GM21515 (cell line): ENCODE measurements at regions not wholly inside any gene's neighbourhood (a gene's known extent, or its start where the extent isn't known, plus 50 kb on each side); places are given as distances from the start of the nearest gene placed in this dataset.
"Not testable (repeated sequence)": the region's sequence is repeated elsewhere in the genome, so short reads cannot be mapped to it uniquely, and the experiment has no call there.

Experiments
- ATAC-seq: cut with Tn5 transposase; IDR thresholded peaks from one replicate; pipeline ENCODE4 v1.9.1; 2021; ENCODE audit not compliant: unreplicated experiment

GRCh38 chr11:112310848-112311247 is 50.2 kb upstream of the PLET1 start:
- no peak for ATAC-seq

- no peak for ATAC-seq
Observed at GRCh38 chr11:112315057-112315720, 54.5 kb upstream of the PLET1 start.

GRCh38 chr11:112315861-112316739 is 55.4 kb upstream of the PLET1 start:
- no peak for ATAC-seq

- ATAC-seq, result no peak
Observed at GRCh38 chr11:112316971-112317370, 56.3 kb upstream of the PLET1 start.

GRCh38 chr11:112318184-112318591 is 57.5 kb upstream of the PLET1 start:
- no peak for ATAC-seq

- ATAC-seq, result no peak
Observed at GRCh38 chr11:112318661-112319060, 58.0 kb upstream of the PLET1 start.

- ATAC-seq, result no peak
Observed at GRCh38 chr11:112320668-112321067, 60.0 kb upstream of the PLET1 start.

- no peak for ATAC-seq
Observed at GRCh38 chr11:112321501-112322172, 61.0 kb upstream of the PLET1 start.

- no peak for ATAC-seq
Observed at GRCh38 chr11:112322173-112322790, 61.6 kb upstream of the PLET1 start.

GRCh38 chr11:112334381-112334780 is 73.7 kb upstream of the PLET1 start:
- no peak for ATAC-seq

GRCh38 chr11:112336356-112336886 is 75.8 kb upstream of the PLET1 start:
- ATAC-seq, result no peak

- ATAC-seq, result no peak
Observed at GRCh38 chr11:112339566-112339965, 78.9 kb upstream of the PLET1 start.

- no peak for ATAC-seq
Observed at GRCh38 chr11:112343368-112344039, 82.8 kb upstream of the PLET1 start.

- ATAC-seq, result no peak
Observed at GRCh38 chr11:112344040-112344413, 83.4 kb upstream of the PLET1 start.

GRCh38 chr11:112345166-112345565 is 84.5 kb upstream of the PLET1 start:
- ATAC-seq, result no peak

GRCh38 chr11:112345706-112346105 is 85.0 kb upstream of the PLET1 start:
- no peak for ATAC-seq

GRCh38 chr11:112346586-112346985 is 85.9 kb upstream of the PLET1 start:
- ATAC-seq, result no peak

GRCh38 chr11:112348480-112349029 is 87.9 kb upstream of the PLET1 start:
- no peak for ATAC-seq

- not testable (repeated sequence) for ATAC-seq
Observed at GRCh38 chr11:112351423-112351822, 90.8 kb upstream of the PLET1 start.

- ATAC-seq, result no peak
Observed at GRCh38 chr11:112352907-112353306, 92.2 kb upstream of the PLET1 start.
